ENCODE measurements at regions not wholly inside any gene's neighbourhood (a gene's known extent, or its start where the extent isn't known, plus 50 kb on each side); places are given as distances from the start of the nearest gene placed in this dataset.
A peak's percentile ranks its signal among the peaks of the same experiment; 100 is the strongest.
"Not testable (repeated sequence)": the region's sequence is repeated elsewhere in the genome, so short reads cannot be mapped to it uniquely, and the experiment has no call there.

DNA sequence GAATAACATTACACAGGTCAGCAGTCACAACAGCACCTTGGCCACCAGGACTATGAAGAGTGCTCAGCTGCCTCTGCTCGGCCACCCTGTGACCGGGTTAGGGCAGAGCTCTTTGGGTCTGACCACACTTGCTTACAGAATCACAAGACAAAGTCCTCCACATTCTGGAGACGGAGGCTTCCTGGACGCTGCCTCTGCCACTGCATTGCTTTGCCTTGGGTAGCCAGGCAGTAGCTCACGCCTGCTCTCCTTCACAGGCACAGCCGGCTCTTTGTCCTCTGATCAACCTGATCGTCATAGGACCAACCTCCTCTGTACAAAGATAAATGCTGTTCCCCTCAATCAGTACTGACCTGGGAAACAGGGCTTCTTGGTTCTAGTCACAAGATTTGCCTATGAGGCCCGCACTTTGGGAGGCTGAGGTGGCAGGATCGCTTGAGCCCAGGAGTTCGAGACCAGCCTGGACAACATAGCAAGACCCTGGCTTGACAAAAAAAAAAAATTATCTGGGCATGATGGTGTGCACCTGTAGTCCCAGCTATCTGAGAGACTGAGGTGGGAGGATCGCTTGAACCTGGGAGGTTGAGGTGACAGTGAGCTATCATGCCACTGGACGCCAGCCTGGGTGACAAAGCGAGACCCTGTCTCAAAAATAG is 128.4 kb upstream of the IER5L start:
- peak in 1 of 2 donors; percentile 47 for DNase-seq (ENCODE audit: low spot score in 2 of 2)
- no peak for ATAC-seq
- Mint-ChIP-seq H3K27ac (peak overlapping the region in 1 of 2 donors; percentile 41), H3K36me3 (no peaks in the 10 kb centered on the region), H3K9me3 (peaks cover 0 to 4% of the 10 kb centered on the region in 2 donors)

DNA sequence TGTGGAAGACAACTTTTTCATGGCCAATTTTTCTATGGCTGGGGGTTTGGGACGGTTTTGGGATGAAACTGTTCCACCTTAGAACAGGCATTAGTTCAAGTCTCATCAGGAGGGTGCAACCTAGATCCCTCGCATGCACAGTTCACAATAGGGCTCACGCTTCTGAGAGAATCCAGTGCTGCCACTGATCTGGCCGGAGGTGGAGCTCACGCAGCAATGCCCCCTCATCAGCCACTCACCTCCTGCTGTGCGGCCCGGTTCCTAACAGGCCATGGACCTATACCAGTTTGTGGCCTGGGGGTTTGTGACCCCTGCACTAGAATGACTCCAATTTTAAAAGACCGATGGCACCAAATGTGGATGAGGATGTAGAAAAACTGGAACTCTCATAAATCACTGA is 127.2 kb upstream of the IER5L start:
- peak in 1 of 2 donors; percentile 25 for DNase-seq (ENCODE audit: low spot score in 2 of 2)
- no peak for ATAC-seq
- H3K27ac Mint-ChIP-seq = no peak overlapping the region
- H3K36me3 Mint-ChIP-seq = no peaks in the 10 kb centered on the region
- peaks cover 0 to 9% of the 10 kb centered on the region in 2 donors for H3K9me3 Mint-ChIP-seq

DNA sequence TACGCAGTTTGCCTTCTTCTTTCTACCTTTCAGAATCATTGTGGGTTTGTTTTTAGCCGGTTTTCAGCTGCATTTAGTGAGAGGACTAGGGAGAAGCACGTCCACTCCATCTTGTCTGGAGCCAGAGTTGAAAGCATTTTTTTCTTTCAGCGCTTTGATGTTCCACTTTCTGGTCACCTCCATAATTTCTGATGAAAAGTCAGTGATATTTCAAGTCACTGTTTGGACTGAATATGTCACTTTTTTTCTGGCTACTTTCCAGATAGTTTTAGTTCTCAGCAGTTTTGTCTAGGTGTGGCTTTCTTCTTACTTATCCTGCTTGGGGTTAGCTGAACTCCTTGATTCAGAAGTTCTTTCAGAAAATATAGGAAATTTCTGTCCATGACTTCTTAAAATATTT is 123.9 kb upstream of the IER5L start:
- ATAC-seq = no peak
- H3K27ac Mint-ChIP-seq = no peak overlapping the region

DNA sequence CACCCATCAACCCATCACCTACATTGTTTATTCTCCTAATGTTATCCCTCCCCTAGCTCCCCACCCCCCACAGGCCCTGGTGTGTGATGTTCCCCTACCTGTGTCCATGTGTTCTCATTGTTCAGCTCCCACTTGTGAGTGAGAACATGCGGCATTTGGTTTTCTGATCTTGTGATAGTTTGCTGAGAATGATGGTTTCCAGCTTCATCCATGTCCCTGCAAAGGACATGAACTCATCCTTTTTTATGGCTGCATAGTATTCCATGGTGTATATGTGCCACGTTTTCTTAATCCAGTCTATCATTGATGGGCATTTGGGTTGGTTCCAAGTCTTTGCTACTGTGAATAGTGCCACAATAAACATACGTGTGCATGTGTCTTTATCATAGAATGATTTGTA is 118.1 kb upstream of the IER5L start:
- not testable (repeated sequence) for DNase-seq (ENCODE audit: low spot score in 2 of 2); H3K36me3 Mint-ChIP-seq; ATAC-seq; H3K27ac Mint-ChIP-seq
- H3K9me3 Mint-ChIP-seq = peaks cover 0 to 10% of the 10 kb centered on the region in 2 donors

More for the DNA sequence above, 123.9 kb upstream of the IER5L start:
- Mint-ChIP-seq H3K9me3 (peaks cover 0 to 9% of the 10 kb centered on the region in 2 donors), H3K36me3 (no peaks in the 10 kb centered on the region)
- DNase-seq (ENCODE audit: low spot score in 2 of 2) = no peak

DNA sequence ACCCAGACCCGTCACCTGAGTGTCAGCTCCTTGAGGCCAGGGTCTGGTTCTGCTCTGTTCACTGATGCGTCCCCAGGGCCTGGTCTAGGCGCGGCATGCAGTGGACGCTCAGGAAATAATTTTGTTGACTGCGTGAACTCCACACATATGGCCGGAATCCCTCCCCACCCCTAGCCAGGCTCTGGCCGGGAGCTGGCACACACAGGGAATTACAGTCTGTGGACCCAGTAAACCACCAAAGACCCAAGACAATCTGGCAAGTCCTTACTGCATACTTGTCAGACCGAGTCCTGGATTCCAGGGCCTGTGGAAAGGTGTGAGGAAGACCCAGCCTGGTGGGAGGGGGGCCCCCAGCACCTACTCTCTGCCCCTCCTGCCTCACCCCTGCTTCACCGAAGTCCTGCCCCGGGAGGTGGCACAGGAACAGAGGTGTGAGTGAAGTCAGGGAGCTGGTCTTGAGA is 113.0 kb upstream of the IER5L start:
- DNase-seq (ENCODE audit: low spot score in 2 of 2) (no peak), ATAC-seq (no peak)
- Mint-ChIP-seq H3K9me3 (peaks cover 0 to 7% of the 10 kb centered on the region in 2 donors), H3K36me3 (no peaks in the 10 kb centered on the region), H3K27ac (no peak overlapping the region)

DNA sequence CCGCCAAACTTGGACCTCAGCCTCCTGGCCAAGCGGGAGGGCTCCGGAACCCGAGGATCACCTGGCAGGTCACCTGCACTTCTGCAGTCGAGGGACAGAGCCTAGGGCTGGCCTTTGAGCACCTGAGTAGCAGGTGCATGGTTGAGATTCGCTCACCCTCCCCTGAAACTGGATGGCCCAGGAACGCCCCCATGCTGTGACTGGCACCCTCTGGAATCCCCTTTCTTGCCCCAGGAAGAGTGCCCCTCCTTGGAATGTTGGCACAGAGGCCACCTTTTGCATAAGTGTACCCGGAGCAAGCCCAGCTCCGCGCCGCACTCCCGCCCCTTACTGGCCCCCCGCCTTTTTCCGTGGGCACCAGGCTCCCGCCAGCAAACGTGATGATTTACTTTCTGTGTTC is 112.5 kb upstream of the IER5L start:
- ATAC-seq (no peak), DNase-seq (ENCODE audit: low spot score in 2 of 2) (peak in 1 of 2 donors; percentile 30)
- H3K9me3 Mint-ChIP-seq = peaks cover 0 to 3% of the 10 kb centered on the region in 2 donors
- H3K36me3 Mint-ChIP-seq = no peaks in the 10 kb centered on the region
- H3K27ac Mint-ChIP-seq = peak overlapping the region in 1 of 2 donors; percentile 77

DNA sequence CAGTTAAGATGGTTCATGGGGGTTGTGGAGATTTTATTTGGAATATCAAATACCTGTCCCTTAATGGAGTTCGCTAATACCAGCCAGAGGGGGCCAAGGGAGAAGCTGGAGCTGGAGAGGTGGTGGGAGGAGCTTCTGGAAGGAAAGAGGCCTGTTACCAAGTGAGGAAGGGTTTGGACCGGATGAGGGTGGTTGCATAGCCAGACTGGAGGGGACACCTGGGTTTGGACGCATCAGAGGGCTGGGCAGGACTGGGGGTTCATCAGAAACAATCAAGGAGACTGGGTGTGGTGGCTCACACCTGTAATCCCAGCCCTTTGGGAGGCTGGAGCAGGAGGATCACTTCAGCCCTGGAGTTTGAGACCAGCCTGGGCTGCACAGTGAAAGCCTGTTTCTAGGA is 111.8 kb upstream of the IER5L start:
- Mint-ChIP-seq H3K27ac (peak overlapping the region in 1 of 2 donors; percentile 77), H3K36me3 (no peaks in the 10 kb centered on the region), H3K9me3 (no peaks in the 10 kb centered on the region)
- no peak for ATAC-seq
- peak in 1 of 2 donors; percentile 25 for DNase-seq (ENCODE audit: low spot score in 2 of 2)

DNA sequence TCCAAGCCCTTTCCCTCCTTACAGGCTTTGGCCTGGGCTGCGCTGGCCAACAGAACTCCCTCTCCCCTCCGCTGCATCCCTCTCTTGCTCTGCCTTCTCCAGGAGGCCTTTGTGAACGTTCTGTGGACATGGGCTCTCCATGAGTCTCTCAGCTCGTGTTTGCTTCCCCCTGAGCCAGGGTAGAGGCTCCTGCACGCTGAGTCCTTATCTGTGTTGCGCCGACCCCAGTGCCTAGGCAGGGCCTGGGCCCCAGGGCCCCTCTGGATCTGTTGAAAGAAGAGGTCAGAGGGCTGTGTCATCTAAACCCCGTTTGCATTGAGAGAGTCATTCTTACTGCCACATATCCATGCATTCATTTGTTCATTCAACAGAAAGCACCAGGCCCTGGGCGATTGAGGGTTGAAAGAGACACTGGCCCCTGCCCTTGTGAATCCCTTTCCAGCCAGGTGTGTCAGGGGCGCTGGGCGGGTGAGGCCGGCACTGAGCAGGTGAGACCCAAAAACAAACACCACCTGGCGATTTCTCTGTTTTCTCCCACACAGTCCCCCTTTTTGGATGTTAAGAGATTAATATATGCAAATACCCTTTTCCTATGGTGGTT is 111.2 kb upstream of the IER5L start:
- Mint-ChIP-seq H3K27ac (peak overlapping the region; percentile 1 to 4), H3K36me3 (no peaks in the 10 kb centered on the region), H3K9me3 (no peaks in the 10 kb centered on the region)
- no peak for DNase-seq (ENCODE audit: low spot score in 2 of 2)
- no peak for ATAC-seq

DNA sequence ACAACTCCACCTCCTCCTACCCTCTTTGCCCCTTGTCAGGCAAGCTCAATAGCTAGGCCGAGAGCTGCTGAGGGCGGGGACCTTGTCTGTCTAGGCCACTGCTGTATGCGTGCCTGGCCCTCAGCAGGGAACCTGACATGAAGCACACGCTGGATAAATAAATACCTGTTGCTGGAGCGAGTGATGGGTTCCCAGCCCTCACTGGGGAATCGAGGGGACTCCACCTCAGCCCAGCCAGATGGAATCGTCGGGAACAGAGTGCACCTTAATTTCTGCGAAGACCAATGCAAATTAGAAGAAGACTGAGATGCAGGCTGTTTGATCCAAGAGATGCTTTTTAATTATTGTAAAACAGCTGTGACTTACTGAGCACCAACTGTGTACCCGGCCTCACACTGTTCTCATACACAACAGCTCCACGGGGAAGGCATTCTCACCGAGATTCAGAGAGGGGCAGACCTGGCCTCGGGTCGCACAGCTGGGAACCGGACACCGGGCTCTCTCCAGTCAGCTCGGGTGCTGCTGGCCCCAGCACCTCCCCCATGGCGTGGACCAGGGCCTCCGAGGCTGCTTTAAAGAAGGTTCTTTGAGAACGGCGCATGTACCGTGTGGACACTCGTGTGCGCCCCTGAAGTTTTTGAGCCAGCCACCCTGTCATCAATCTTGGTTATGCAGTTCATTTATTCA is 109.7 kb upstream of the IER5L start:
- no peaks in the 10 kb centered on the region for H3K36me3 Mint-ChIP-seq
- DNase-seq (ENCODE audit: low spot score in 2 of 2) (no peak), ATAC-seq (no peak)
- H3K9me3 Mint-ChIP-seq = no peaks in the 10 kb centered on the region
- H3K27ac Mint-ChIP-seq = peak overlapping the region in 1 of 2 donors; percentile 72

DNA sequence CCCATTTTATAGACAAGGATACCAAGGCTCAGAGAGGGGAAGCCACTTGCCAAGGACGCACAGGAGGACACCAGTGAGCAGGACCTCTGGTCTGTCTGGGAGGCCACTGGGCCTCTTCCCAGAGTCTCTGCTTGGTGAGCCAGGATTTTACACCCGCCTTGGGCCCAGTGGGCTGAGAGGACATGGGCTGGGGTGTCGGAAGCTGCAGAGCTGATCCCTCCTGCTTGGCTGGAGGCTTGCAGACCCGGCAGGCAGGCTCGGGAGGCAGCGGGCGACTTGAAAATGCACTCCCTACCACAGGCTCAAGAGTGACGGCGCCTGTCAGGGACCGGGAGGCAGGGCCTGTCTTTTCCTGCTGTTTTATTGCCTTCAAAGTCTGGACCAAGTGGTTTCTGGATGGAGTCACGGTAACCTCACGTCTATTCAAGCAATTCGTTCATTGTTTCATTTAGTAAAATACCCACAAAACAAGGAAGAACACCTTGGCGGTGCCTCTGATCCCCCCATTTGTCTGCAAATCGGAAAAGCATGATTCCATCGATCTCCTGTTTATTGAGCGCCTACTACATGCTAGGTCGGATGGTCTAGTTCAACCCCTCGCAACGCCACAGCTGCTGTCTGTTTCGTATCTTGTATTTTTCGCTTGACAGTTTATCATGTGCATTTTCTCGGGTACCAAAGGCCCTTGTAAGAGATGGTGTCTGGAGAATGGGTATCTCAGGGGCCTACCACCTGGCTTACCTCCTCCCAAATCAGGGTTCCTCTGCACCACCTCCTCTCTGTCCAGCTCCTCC is 108.1 kb upstream of the IER5L start:
- H3K9me3 Mint-ChIP-seq = no peaks in the 10 kb centered on the region
- ATAC-seq (no peak), DNase-seq (ENCODE audit: low spot score in 2 of 2) (no peak)
- H3K36me3 Mint-ChIP-seq = no peaks in the 10 kb centered on the region
- H3K27ac Mint-ChIP-seq = peak overlapping the region in 1 of 2 donors; percentile 46

DNA sequence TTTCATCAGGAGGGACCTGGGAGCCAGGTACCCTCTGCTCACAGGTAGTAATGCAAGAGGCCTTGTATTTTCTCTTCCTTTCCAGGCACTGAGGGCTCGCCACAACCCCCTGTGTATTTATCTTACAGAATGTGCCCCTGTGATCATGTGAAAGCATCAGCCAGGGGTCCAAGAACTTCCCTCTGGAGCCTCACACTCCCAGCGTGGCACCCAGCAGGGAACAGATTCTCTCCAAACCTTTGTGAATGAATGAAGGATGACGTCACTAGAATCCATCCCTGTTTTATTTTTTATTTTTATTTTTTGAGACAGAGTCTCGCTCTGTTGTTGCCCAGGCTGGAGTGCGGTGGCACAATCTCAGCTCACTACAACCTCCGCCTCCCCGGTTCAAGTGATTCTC is 107.3 kb upstream of the IER5L start:
- no peaks in the 10 kb centered on the region for H3K36me3 Mint-ChIP-seq
- no peak overlapping the region for H3K27ac Mint-ChIP-seq
- no peaks in the 10 kb centered on the region for H3K9me3 Mint-ChIP-seq
- DNase-seq (ENCODE audit: low spot score in 2 of 2) (no peak), ATAC-seq (no peak)

DNA sequence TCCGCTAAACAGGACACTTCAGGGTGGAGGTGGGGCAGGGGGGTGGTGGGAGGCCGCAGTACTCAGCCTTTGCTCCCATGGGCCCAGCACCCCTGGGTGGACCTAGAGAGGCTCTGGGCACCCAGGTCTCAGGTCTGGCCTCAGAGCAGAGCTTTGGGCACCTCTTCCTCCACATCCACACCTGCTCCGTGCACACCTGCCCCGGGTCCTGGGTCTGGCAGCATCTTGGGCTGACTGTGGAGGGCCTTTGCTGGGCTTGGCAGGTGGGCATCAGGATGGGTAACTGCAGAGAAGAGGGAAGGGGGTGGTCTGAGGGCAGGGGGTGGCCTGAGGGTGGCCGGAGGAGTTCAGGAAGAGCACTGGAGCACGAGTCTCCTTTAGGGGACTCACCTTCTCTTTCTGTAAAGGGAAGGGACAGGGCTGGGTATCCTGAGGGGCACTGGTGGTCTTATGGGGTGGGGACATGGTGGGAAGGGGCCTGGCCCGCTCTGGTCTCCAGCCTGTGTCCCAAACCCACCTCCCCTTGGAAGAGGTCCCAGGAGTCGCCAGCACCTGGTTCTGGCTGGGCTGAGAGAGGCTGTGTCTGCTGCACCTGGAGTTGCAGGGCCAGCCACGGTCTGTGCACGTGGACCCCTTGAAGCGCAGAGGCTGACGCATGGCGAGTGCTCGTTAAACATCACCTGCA is 106.7 kb upstream of the IER5L start:
- H3K36me3 Mint-ChIP-seq = no peaks in the 10 kb centered on the region
- H3K9me3 Mint-ChIP-seq = no peaks in the 10 kb centered on the region
- H3K27ac Mint-ChIP-seq = peak overlapping the region in 1 of 2 donors; percentile 35
- ATAC-seq = no peak
- DNase-seq (ENCODE audit: low spot score in 2 of 2) = no peak

DNA sequence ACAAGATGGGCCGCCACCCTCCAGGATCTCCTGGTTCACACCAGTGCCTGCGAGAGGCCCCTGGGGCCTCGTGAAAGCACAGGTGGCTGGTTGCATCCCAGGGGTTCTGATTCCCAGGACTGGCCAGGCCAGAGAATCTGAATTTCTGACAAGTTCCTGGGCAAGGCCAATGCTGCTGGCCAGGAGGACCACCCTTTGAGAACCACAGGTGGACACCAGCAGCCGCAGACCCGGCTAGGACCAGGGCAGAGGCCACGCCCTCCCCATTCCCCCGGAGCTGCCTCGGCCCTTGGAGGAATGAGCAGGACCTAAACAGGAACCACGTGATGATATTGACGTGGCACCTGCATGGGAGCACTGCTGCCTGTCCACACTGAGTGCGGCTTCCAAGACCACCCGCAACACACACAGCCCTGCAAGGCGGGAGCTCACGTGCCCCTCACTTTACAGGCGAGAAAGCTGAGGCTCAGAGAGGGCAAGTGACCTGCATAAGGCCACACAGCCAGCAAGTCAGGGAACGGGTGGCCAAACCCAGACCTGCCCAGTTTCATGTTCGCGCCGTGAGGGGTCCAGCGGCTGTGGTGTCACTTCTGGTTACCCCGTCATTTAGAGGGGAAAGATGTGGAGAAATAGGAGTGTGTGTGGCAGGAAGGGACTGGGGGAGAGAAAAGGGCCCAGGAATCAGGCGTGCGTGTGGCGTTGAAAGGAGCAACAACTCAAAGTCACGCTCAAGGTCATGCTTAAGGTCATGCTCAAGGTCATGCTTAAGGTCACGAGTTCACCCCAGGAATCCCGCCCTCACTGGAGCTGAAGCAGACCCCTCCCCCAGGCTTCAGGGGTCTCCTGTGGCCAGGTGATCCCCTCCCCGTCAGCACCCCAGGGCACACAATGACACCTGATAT is 105.9 kb upstream of the IER5L start:
- no peaks in the 10 kb centered on the region for H3K9me3 Mint-ChIP-seq
- DNase-seq (ENCODE audit: low spot score in 2 of 2) (no peak), ATAC-seq (no peak)
- H3K27ac Mint-ChIP-seq = no peak overlapping the region
- no peaks in the 10 kb centered on the region for H3K36me3 Mint-ChIP-seq

DNA sequence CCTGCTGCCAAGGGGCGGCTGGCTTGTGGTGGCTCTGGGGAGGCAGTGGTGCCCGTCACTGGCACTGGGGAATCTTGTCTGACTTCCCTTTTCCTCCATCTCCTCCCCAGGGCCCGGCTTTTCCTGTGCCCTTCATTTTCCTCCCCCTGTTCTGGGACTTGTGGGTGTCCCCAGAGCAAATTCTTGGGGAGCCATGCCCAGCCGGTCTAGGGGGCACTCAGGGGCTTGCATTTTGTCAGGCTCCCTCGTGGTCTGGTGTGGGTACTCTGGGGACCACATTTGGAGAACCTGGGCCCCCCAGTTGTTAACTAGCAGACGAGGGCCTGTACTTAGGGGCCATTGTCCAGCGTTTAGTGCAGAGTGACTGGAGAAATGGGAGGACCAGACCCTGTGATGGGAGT is 105.2 kb upstream of the IER5L start:
- Mint-ChIP-seq H3K9me3 (no peaks in the 10 kb centered on the region), H3K36me3 (no peaks in the 10 kb centered on the region), H3K27ac (no peak overlapping the region)
- DNase-seq (ENCODE audit: low spot score in 2 of 2) = no peak
- no peak for ATAC-seq

DNA sequence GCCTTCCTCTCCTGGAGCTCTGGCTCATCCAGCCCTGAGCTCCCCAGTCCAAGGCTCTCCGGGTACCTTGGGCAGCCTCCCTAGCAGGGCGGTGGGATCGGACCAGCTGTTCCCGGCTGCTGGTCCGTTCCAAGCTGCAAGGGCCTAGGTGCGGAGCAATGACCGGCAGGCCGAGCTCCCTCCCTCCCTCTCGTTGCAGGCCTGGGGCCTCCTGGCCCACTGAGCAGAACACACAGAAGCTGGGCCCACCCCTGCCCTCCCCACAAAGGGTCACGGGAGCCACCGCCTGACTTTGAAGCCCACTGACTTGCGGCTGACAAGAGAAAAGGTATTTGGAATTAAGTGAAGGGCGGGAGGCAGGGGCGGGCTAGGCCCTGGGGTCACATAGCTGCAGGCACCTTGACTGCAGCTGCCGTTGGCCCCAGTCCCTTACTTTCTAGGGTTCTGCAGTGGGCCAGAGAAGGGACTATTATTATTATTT is 104.7 kb upstream of the IER5L start:
- DNase-seq (ENCODE audit: low spot score in 2 of 2) (no peak), ATAC-seq (no peak)
- Mint-ChIP-seq H3K9me3 (no peaks in the 10 kb centered on the region), H3K36me3 (no peaks in the 10 kb centered on the region), H3K27ac (no peak overlapping the region)

Measured in activated naive CD4-positive, alpha-beta T cell treated with anti-CD3 and anti-CD28 coated beads, Interleukin-2, amount 50 U/mL, for 72 hours (primary cell).